ENCODE measurements at regions not wholly inside any gene's neighbourhood (a gene's known extent, or its start where the extent isn't known, plus 50 kb on each side); places are given as distances from the start of the nearest gene placed in this dataset.
"Not testable (repeated sequence)": the region's sequence is repeated elsewhere in the genome, so short reads cannot be mapped to it uniquely, and the experiment has no call there.

DNA sequence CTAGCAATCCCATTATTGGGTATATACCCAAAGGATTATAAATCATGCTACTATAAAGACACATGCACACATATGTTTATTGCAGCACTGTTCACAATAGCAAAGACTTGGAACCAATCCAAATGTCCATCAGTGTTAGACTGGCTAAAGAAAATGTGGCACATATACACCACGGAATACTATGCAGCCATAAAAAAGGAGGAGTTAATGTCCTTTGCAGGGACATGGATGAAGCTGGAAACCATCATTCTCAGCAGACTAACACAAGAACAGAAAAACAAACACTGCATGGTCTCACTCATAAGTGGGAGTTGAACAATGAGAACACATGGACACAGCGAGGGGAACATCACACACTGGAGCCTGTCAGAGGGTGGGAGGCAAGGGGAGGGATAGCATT is 113.4 kb upstream of the HEY2 start:
- TF ChIP-seq, protein P1, sequence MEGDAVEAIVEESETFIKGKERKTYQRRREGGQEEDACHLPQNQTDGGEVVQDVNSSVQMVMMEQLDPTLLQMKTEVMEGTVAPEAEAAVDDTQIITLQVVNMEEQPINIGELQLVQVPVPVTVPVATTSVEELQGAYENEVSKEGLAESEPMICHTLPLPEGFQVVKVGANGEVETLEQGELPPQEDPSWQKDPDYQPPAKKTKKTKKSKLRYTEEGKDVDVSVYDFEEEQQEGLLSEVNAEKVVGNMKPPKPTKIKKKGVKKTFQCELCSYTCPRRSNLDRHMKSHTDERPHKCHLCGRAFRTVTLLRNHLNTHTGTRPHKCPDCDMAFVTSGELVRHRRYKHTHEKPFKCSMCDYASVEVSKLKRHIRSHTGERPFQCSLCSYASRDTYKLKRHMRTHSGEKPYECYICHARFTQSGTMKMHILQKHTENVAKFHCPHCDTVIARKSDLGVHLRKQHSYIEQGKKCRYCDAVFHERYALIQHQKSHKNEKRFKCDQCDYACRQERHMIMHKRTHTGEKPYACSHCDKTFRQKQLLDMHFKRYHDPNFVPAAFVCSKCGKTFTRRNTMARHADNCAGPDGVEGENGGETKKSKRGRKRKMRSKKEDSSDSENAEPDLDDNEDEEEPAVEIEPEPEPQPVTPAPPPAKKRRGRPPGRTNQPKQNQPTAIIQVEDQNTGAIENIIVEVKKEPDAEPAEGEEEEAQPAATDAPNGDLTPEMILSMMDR (IDR thresholded peaks at IDR 0.05): not testable (repeated sequence)
- not testable (repeated sequence) for TF ChIP-seq EZH2 (IDR thresholded peaks at IDR 0.05; ENCODE audit: borderline replicate concordance, insufficient read depth, low read depth, low read length, poor library complexity, severe bottlenecking)
